Kidney tubule cell (primary cell): ENCODE measurements at regions not wholly inside any gene's neighbourhood (a gene's known extent, or its start where the extent isn't known, plus 50 kb on each side); places are given as distances from the start of the nearest gene placed in this dataset.
A peak's percentile ranks its signal among the peaks of the same experiment; 100 is the strongest.
"Not testable (repeated sequence)": the region's sequence is repeated elsewhere in the genome, so short reads cannot be mapped to it uniquely, and the experiment has no call there.

Experiments
- DNase-seq: peaks from one replicate; pipeline ENCODE4 v3.0.0-alpha.2; 2018; ENCODE audit warnings: low spot score

- not testable (repeated sequence) for DNase-seq
Observed at GRCh38 chr1:117314951-117315350, 52.3 kb upstream of the MAN1A2 start.

- DNase-seq: no peak
Observed at GRCh38 chr1:117313555-117313954, 53.7 kb upstream of the MAN1A2 start.

GRCh38 chr1:117312453-117313138 is 54.7 kb upstream of the MAN1A2 start:
- peak; percentile 39 for DNase-seq

GRCh38 chr1:117308311-117308916 is 58.8 kb upstream of the MAN1A2 start:
- DNase-seq: no peak

- no peak for DNase-seq
Observed at GRCh38 chr1:117301901-117302300, 65.3 kb upstream of the MAN1A2 start.

- not testable (repeated sequence) for DNase-seq
Observed at GRCh38 chr1:117300183-117300582, 67.1 kb upstream of the MAN1A2 start.

DNA sequence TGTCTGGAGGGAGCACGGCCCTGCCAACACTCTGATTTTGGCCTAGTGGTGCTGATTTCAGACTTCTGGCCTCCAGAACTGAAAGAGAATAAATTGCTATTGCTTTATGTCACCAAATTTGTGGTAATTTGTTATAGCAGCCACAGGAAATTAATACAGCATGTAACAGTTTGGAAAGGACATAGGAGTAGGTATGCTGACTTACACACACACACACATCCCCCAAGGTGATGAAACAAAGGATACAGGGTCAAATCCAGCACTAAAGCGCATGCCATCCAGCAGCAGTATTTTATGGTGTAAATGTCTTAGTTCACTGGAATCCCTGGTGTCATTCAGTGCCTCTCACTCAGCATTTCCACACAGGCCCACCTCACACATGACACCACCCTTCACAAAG is 72.2 kb upstream of the MAN1A2 start:
- DNase-seq: no peak

DNA sequence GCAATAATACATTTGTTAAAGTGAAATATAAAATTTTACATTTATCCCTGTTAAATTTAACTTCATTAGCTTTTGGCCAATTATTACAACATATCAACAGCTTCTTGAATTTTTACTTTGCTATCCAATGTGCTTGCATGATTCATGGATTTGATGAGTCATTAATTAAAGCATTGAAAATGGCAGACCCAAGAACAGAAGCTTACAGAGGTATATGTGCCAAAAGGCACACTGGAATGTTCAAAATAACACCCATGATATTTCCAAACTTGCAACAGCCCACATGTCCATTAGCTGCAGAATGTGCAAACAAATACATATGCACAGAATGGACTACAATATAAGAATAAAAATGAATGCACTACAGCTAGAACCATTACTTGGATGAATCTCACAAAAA is 76.4 kb upstream of the MAN1A2 start:
- peak; percentile 15 for DNase-seq

DNA sequence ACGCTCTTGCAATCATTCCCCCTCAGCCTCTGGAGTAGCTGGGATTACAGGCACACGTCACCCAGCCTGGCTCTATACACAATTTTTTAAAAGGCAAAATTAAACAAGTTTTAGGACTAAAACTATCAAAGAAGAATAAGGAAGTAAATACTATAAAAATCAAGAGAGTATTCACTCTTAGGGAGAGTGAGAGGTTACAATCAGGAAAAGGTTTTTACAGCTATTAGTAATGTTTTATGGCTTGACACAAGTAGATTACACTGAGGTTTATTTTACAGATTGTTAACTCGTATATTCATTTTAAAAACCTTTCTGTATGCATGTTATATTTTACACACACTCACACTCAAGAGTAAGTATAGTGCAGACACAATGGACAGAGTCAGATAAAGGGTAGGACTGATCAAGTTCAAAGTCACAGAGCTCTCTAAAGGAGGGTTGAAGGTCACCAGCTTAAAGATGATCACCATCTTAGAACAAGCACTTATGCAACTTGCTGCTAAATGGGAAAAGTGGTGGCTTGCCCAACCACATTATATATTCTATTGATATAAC is 77.9 kb upstream of the MAN1A2 start:
- no peak for DNase-seq

DNA sequence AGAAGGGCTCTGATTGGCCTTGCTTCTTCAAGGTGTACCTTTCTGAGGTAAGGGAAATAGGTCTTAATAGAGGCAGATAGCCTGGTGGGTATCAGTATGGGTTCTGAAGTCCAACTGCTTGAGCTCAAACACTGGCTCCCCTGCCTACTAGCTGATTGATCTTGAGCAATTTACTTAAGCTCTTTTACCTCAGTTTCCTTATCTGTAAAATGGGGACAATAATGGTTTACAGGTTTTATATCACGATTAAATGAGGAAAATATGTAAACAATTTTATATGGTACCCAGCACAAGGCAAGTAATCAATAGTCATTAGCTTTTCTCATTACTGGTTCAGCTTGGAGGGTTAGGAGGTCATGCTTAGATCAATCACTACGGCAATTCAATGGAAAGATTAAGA is 75.8 kb upstream of the VTCN1 start:
- DNase-seq: no peak

DNA sequence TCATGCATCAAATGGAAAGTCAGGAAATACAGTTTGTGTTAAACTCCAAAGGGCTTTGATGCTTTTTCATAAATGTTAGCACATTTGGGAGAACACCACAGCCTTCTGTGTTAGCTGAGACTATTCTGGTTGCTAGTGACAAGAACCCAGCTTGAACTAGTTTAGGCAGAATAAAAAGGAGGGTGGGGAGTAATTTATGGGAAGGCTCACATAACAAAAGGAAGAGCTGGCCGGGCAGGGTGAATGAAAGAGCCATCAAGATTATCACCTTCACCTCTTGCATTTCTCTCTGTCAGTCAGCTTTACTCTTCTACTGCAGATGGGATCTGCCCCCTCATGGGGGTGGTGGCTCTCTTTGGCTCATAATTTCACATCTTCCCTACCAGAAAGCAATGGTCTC is 75.4 kb upstream of the VTCN1 start:
- no peak for DNase-seq

GRCh38 chr1:117284399-117285215 is 73.9 kb upstream of the VTCN1 start:
- DNase-seq: peak; percentile 85

- no peak for DNase-seq
Observed at GRCh38 chr1:117278531-117278930, 67.8 kb upstream of the VTCN1 start.

DNA sequence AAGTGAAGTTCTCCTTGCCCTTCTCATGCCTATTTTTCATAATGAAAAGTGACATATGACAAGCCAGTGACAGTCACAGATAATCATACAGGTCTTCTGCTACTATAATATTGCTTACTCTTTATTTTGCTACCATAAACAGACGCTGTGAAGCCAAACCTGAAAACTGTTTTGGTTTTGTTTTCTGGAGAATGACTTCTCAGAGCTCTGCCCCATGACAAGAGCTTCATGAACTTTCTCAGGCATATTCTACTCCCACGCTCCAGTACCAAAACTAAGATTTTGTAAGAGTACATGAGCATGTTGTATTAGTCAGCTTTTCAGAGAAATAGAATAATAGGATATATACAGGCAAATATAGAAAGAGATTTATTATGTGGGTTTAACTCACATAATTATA is 64.3 kb upstream of the VTCN1 start:
- no peak for DNase-seq

- peak; percentile 56 for DNase-seq
Observed at GRCh38 chr1:117271959-117272358, 61.2 kb upstream of the VTCN1 start.

GRCh38 chr1:117271129-117271528 is 60.4 kb upstream of the VTCN1 start:
- no peak for DNase-seq

- DNase-seq: no peak
Observed at GRCh38 chr1:117270679-117271078, 60.0 kb upstream of the VTCN1 start.

GRCh38 chr1:117268535-117269455 is 58.1 kb upstream of the VTCN1 start:
- peak; percentile 55 for DNase-seq

DNA sequence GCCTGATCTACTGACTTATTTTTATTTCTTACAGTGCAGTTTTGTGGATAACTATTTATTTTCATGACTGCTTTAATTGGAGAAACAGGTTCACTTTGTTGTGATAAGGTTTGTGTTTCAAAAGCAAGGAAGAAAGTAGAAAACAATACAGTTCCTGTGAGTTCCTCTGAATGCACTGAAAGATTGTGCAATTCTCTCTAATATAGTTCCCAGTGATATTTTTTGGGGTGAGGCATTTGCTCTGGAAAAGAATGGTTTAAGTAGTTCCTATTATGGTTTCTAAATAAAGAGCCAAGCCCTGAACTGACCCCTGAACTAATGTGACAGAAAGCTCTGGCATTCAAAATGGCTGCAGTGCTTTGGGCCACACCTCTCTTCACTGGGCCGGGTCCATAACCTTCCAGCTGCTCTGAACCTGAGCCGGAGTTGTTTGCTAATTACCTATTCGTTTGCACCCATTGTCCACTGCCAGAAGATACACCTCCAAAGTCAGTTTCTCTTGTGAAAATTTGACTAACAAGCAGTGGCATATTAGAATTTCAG is 56.6 kb upstream of the VTCN1 start:
- DNase-seq: no peak

GRCh38 chr1:117262976-117263375 is 52.2 kb upstream of the VTCN1 start:
- DNase-seq: no peak

DNA sequence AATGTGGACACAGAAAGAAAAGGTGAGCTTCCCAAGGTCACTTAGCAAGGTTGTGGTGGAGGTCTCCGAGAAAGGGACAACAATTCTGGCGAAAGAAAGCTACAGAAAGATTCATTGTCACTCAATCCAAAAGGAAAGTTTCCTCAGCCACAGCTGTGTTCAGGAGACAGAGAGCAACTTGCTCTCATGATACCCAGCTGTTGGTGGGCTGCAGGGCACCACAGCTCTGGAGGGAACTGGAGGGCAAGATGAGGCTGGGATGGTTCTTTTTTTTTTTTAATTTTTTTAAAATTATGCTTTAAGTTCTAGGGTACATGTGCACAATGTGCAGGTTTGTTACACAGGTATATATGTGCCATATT is 50.7 kb upstream of the VTCN1 start:
- DNase-seq: no peak
